Adrenal gland (tissue), 9 donors: ENCODE measurements at regions not wholly inside any gene's neighbourhood (a gene's known extent, or its start where the extent isn't known, plus 50 kb on each side); places are given as distances from the start of the nearest gene placed in this dataset.

Experiments
- DNase-seq, 7 donors: peaks; one replicate each; pipeline ENCODE4 v3.0.0-alpha.2; 2019 to 2020
- H3K27ac ChIP-seq, 5 donors: fragments of 200-600 bp; sonication (generic) in 4 of 5; 1 replicate in 3 of 5; 2 replicates in 2 of 5; pipeline versions ENCODE4 v1.5.1 to v1.8.0; 2016 to 2020; ENCODE audit warnings: mild to moderate bottlenecking in 1 of 5
- H3K27me3 ChIP-seq: fragments of 200-600 bp; 2 replicates; pipeline ENCODE4 v1.8.0; 2021
- H3K36me3 ChIP-seq, 2 donors: fragments of 200-600 bp; replicated peaks in 1 of 2; 1 replicate in 1 of 2; 2 replicates in 1 of 2; pipeline versions ENCODE4 v1.5.1 to v1.8.0; 2018 to 2022
- H3K4me1 ChIP-seq, 2 donors: fragments of 200-600 bp; replicated peaks in 1 of 2; 1 replicate in 1 of 2; 2 replicates in 1 of 2; pipeline versions ENCODE4 v1.5.1 to v1.8.0; 2018 to 2021
- H3K4me3 ChIP-seq, 4 donors: fragments of 200-600 bp; sonication (generic) in 3 of 4; one replicate each; pipeline ENCODE4 v1.5.1; 2016 to 2018
- H3K9me3 ChIP-seq, 3 donors: fragments of 200-600 bp; sonication (generic) in 1 of 3; replicated peaks in 1 of 3; 1 replicate in 2 of 3; 2 replicates in 1 of 3; pipeline versions ENCODE4 v1.5.1 to v1.8.0; 2016 to 2021
- POLR2A ChIP-seq, 2 donors: fragments of 450-650 bp; IDR thresholded peaks; one replicate each; pipeline ENCODE4 v1.6.1; 2017; ENCODE audit warnings: antibody characterized with exemption in 2 of 2, mild to moderate bottlenecking in 2 of 2, moderate library complexity in 1 of 2
- WGBS, 4 donors: extraction: QIAGEN DNeasy Blood & Tissue Kit in 2 of 4; methylation state at CpG; one replicate each; pipeline versions ENCODE4 v1.1.5 to v1.1.7; 2013 to 2017; 5-methylcytosine and 5-hydroxymethylcytosine counted together
- intact Hi-C, 2 donors: fragments of 100-400 bp; cut with DNase I; formaldehyde crosslinking; loops; one replicate each; pipeline versions ENCODE4 v1.14.1 to v1.15.0; 2022 to 2023
- TF ChIP-seq, protein P1 (sequence below), 6 experiments: fragments of 450-650 bp in 4 of 6; fragments of 200-600 bp in 2 of 6; sonication (generic) in 1 of 6; IDR thresholded peaks; 1 replicate in 5 of 6; 2 replicates in 1 of 6; pipeline versions ENCODE4 v1.5.1 to v1.8.0; 2016 to 2021; ENCODE audit warnings: antibody characterized with exemption in 6 of 6, mild to moderate bottlenecking in 2 of 6, moderate library complexity in 1 of 6
- donor health status: healthy with polysubstance abuse.
- donor health status: Bipolar disorder and iron deficiency.
- donor health status: DM: yes; HTN: yes; CAD: no.
- donor health status: DM: no; HTN: no; CAD: no.
- donor health status: DM: no; HTN: no; CAD: no.

DNA sequence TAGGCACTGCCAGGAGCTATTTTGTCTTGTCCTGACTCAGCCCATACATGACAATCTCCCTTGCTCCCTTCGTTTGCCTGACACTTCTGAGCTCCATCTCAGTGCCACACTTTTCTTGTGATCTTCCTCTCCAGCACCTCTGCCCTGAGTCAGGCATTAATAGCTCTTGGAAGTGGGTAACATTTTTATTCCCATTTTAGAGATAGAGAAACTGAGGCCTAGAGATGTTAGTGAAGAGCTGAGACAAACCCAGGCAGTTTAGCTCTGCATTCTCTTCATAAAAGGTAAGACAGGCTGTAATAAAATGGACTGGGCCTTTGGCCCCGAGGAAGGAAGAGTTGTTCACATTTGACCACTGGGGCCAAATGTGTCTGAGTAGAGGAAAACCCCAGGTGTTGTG lies 167.4 kb downstream of the DHX35 start:
- Histone ChIP-seq H3K4me3 (no peak overlapping the region), H3K36me3 (no peaks in the 10 kb centered on the region), H3K27me3 (peaks cover 3% of the 10 kb centered on the region), H3K27ac (no peak overlapping the region), H3K4me1 (no peaks in the 10 kb centered on the region), H3K9me3 (no peaks in the 10 kb centered on the region)
- WGBS, 4 donors, result 82 to 90% (median 86%) methylated on average over 2 of the region's 2 CpGs
- TF ChIP-seq, protein P1, sequence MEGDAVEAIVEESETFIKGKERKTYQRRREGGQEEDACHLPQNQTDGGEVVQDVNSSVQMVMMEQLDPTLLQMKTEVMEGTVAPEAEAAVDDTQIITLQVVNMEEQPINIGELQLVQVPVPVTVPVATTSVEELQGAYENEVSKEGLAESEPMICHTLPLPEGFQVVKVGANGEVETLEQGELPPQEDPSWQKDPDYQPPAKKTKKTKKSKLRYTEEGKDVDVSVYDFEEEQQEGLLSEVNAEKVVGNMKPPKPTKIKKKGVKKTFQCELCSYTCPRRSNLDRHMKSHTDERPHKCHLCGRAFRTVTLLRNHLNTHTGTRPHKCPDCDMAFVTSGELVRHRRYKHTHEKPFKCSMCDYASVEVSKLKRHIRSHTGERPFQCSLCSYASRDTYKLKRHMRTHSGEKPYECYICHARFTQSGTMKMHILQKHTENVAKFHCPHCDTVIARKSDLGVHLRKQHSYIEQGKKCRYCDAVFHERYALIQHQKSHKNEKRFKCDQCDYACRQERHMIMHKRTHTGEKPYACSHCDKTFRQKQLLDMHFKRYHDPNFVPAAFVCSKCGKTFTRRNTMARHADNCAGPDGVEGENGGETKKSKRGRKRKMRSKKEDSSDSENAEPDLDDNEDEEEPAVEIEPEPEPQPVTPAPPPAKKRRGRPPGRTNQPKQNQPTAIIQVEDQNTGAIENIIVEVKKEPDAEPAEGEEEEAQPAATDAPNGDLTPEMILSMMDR (IDR thresholded peaks at IDR 0.05), result no peak
- no peak for TF ChIP-seq POLR2A (IDR thresholded peaks at IDR 0.05)
- DNase-seq, result no peak
- intact Hi-C loops, result no loop called here

DNA sequence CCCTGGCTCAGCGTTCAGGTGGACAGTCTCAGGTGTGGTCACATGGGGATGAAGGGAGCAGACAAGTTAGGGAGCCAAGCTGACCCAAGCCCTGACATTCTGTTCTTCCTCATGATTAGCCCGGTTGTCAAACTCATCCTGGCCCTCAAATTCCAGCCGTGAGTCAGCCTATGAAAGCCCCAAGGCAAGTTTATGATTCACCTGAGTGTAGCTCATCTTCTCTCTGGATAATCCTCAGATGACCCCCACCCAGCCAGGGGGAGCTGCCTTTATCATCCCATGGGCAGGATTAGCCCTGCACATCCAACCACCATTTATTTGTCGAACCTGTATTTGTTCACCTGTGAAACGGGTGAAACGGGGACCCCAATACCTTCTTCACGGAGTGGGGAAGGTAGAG lies 161.9 kb downstream of the DHX35 start:
- no peaks in the 10 kb centered on the region for H3K36me3 ChIP-seq
- H3K9me3 ChIP-seq, result no peaks in the 10 kb centered on the region
- no peaks in the 10 kb centered on the region for H3K4me1 ChIP-seq
- no peak for TF ChIP-seq POLR2A (IDR thresholded peaks at IDR 0.05)
- TF ChIP-seq, protein P1 (IDR thresholded peaks at IDR 0.05), result no peak
- no peaks in the 10 kb centered on the region for H3K27me3 ChIP-seq
- H3K4me3 ChIP-seq, result no peak overlapping the region
- no peak overlapping the region for H3K27ac ChIP-seq
- no peak for DNase-seq
- intact Hi-C loops, result no loop called here
- WGBS, 4 donors, result 82 to 89% (median 84%) methylated on average over 7 of the region's 7 CpGs

DNA sequence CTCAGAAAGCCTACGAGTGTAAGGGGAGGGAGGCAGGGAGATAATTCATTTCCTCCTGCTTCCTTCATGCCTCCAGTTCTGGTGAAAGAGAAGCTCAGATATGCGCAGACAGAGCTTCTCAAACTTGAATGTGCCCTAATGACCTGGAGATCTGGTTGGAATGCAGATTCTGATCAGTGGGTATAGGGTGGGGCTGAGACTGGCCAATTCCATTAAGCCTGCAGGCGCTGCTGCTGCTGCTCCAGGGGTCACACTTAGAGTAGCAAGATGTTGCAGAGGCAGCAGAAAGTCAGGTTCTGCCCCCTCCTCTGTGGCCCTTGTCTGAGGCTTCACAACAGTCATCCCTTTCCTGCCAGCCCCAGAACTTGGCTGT lies 161.0 kb downstream of the DHX35 start:
- no peaks in the 10 kb centered on the region for H3K27me3 ChIP-seq
- H3K9me3 ChIP-seq, result no peaks in the 10 kb centered on the region
- H3K4me3 ChIP-seq, result no peak overlapping the region
- no peak overlapping the region for H3K27ac ChIP-seq
- intact Hi-C loops, result no loop called here
- TF ChIP-seq POLR2A (IDR thresholded peaks at IDR 0.05), result no peak
- TF ChIP-seq, protein P1 (IDR thresholded peaks at IDR 0.05), result no peak
- no peaks in the 10 kb centered on the region for H3K36me3 ChIP-seq
- 44 to 75% (median 71%) methylated on average over 3 of the region's 3 CpGs for WGBS, 4 donors
- DNase-seq, result no peak
- no peaks in the 10 kb centered on the region for H3K4me1 ChIP-seq

DNA sequence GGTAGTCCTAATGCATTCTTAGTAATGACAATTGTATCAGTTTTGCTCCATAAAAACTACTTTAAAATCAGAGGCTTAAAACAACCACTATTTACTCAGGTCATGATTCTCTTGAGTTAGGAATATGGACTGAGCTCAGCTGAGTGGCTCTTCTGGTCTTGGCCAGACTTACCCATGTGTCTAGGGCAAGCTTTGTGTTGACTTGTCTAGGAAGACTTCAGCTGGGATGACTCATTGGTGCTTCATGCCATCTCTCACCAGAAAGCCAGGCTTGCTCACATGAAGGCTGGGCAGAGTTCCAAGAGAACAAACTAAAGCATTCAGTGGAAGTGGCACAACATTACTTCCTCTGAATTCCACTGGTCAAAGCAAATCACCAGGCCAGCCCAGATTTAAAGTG lies 155.3 kb downstream of the DHX35 start:
- Histone ChIP-seq H3K4me3 (no peak overlapping the region), H3K9me3 (peaks cover 0 to 4% (median 0%) of the 10 kb centered on the region in 3 donors), H3K36me3 (no peaks in the 10 kb centered on the region), H3K4me1 (no peaks in the 10 kb centered on the region), H3K27me3 (no peaks in the 10 kb centered on the region), H3K27ac (no peak overlapping the region)
- peak in 5 of 7 donors; percentile 31 to 56 (median 34) for DNase-seq
- TF ChIP-seq, protein P1 (IDR thresholded peaks at IDR 0.05), result no peak
- no peak for TF ChIP-seq POLR2A (IDR thresholded peaks at IDR 0.05)
- intact Hi-C loops, result loop anchor here in 1 of 2 donors (10.0 kb wide), 1 partner anchor 757 kb away; no protein-coding TSS in a partner anchor
